Gastroesophageal sphincter (tissue), 4 donors: ENCODE measurements at regions not wholly inside any gene's neighbourhood (a gene's known extent, or its start where the extent isn't known, plus 50 kb on each side); places are given as distances from the start of the nearest gene placed in this dataset.
A peak's percentile ranks its signal among the peaks of the same experiment; 100 is the strongest.

ENCODE experiments used
- ATAC-seq: fragments of 150-250 bp; one replicate; pipeline ENCODE4 v1.9.1; 2016; ENCODE audit warnings: mild to moderate bottlenecking, moderate library complexity
- H3K27ac ChIP-seq, 4 donors: fragments of 200-600 bp; sonication (generic) in 3 of 4; 1 replicate in 3 of 4; 2 replicates in 1 of 4; pipeline ENCODE4 v1.5.1; 2016 to 2019
- H3K27me3 ChIP-seq: fragments of 200-600 bp; sonication (generic); one replicate; pipeline ENCODE4 v1.5.1; 2019
- H3K36me3 ChIP-seq, 2 donors: fragments of 200-600 bp; sonication (generic); one replicate each; pipeline ENCODE4 v1.5.1; 2019; ENCODE audit warnings: control low read depth in 1 of 2
- H3K4me1 ChIP-seq, 3 donors: fragments of 200-600 bp; sonication (generic); 1 replicate in 2 of 3; 2 replicates in 1 of 3; pipeline ENCODE4 v1.5.1; 2016 to 2019; ENCODE audit warnings: control low read depth in 2 of 3
- H3K4me3 ChIP-seq, 2 donors: fragments of 200-600 bp; sonication (generic); one replicate each; pipeline ENCODE4 v1.5.1; 2019; ENCODE audit warnings: mild to moderate bottlenecking in 1 of 2, moderate library complexity in 1 of 2
- H3K9me3 ChIP-seq, 3 donors: fragments of 200-600 bp; sonication (generic); one replicate each; pipeline ENCODE4 v1.5.1; 2017 to 2019; ENCODE audit warnings: control low read depth in 2 of 3
- CTCF ChIP-seq, 4 experiments: fragments of 200-600 bp in 2 of 4; fragments of 450-650 bp in 2 of 4; sonication (generic) in 1 of 4; IDR thresholded peaks; one replicate each; pipeline ENCODE4 v1.5.1; 2017 to 2019; ENCODE audit warnings: antibody characterized with exemption in 4 of 4, mild to moderate bottlenecking in 2 of 4, moderate library complexity in 2 of 4
- EP300 ChIP-seq: sonication (generic); formaldehyde crosslinking; IDR thresholded peaks from one replicate; pipeline ENCODE4 v1.6.1; 2017; ENCODE audit warnings: antibody characterized with exemption, mild to moderate bottlenecking
- POLR2A ChIP-seq, 2 donors: fragments of 450-650 bp; IDR thresholded peaks; one replicate each; pipeline ENCODE4 v1.6.1; 2017; ENCODE audit warnings: antibody characterized with exemption in 2 of 2, mild to moderate bottlenecking in 2 of 2, moderate library complexity in 1 of 2
- POLR2AphosphoS5 ChIP-seq: sonication (generic); formaldehyde crosslinking; IDR thresholded peaks from one replicate; pipeline ENCODE4 v1.6.1; 2017; ENCODE audit warnings: antibody characterized with exemption
- WGBS, 2 donors: methylation state at CpG; one replicate each; pipeline ENCODE4 v1.1.5; 2018; ENCODE audit warnings: low coverage in 1 of 2; 5-methylcytosine and 5-hydroxymethylcytosine counted together

- H3K4me3 ChIP-seq, result no peak overlapping the region
- H3K36me3 ChIP-seq, result no peaks in the 10 kb centered on the region
- TF ChIP-seq EP300, result no peak
- TF ChIP-seq CTCF (IDR thresholded peaks at IDR 0.05), result no peak
- TF ChIP-seq POLR2AphosphoS5, result no peak
- 90 to 96% methylated on average over 3 to 7 of the region's 7 CpGs for WGBS, 2 donors
- H3K4me1 ChIP-seq, result peaks cover 0 to 35% (median 10%) of the 10 kb centered on the region in 3 donors
- no peaks in the 10 kb centered on the region for H3K27me3 ChIP-seq
- no peaks in the 10 kb centered on the region for H3K9me3 ChIP-seq
- H3K27ac ChIP-seq, result no peak overlapping the region
- ATAC-seq, result no peak
Measured at GRCh38 chr2:74036010-74036409, 51.3 kb downstream of the TET3 start.

- ATAC-seq, result no peak
- Histone ChIP-seq H3K27ac (no peak overlapping the region), H3K4me1 (peaks cover 0 to 29% (median 10%) of the 10 kb centered on the region in 3 donors), H3K36me3 (no peaks in the 10 kb centered on the region), H3K27me3 (no peaks in the 10 kb centered on the region), H3K9me3 (no peaks in the 10 kb centered on the region), H3K4me3 (no peak overlapping the region)
- 77 to 82% methylated on average over 2 to 4 of the region's 4 CpGs for WGBS, 2 donors
- TF ChIP-seq EP300, result no peak
- no peak for TF ChIP-seq POLR2AphosphoS5
- no peak for TF ChIP-seq POLR2A (IDR thresholded peaks at IDR 0.05)
- no peak for TF ChIP-seq CTCF (IDR thresholded peaks at IDR 0.05)
Measured at GRCh38 chr2:74036450-74037195, 51.9 kb downstream of the TET3 start.

- TF ChIP-seq EP300 (no peak), CTCF (IDR thresholded peaks at IDR 0.05) (no peak), POLR2A (IDR thresholded peaks at IDR 0.05) (no peak), POLR2AphosphoS5 (no peak)
- peaks cover 0 to 22% (median 10%) of the 10 kb centered on the region in 3 donors for H3K4me1 ChIP-seq
- 67 to 80% methylated on average over 1 of the region's 1 CpG for WGBS, 2 donors
- no peak overlapping the region for H3K4me3 ChIP-seq
- ATAC-seq, result peak; percentile 65
- H3K27me3 ChIP-seq, result no peaks in the 10 kb centered on the region
- H3K9me3 ChIP-seq, result no peaks in the 10 kb centered on the region
- H3K27ac ChIP-seq, result no peak overlapping the region
- H3K36me3 ChIP-seq, result no peaks in the 10 kb centered on the region
Measured at GRCh38 chr2:74037379-74037860, 52.7 kb downstream of the TET3 start.

GRCh38 chr2:74039611-74040010 lies 54.9 kb downstream of the TET3 start:
- Histone ChIP-seq H3K27ac (no peak overlapping the region), H3K4me1 (peaks cover 0 to 19% (median 6%) of the 10 kb centered on the region in 3 donors), H3K27me3 (no peaks in the 10 kb centered on the region), H3K36me3 (no peaks in the 10 kb centered on the region), H3K4me3 (no peak overlapping the region), H3K9me3 (no peaks in the 10 kb centered on the region)
- no peak for ATAC-seq
- 77 to 100% methylated on average over 1 to 2 of the region's 2 CpGs for WGBS, 2 donors
- TF ChIP-seq POLR2A (IDR thresholded peaks at IDR 0.05) (no peak), POLR2AphosphoS5 (no peak), EP300 (no peak), CTCF (IDR thresholded peaks at IDR 0.05) (no peak)

GRCh38 chr2:74041182-74041581 lies 56.5 kb downstream of the TET3 start:
- peaks cover 0 to 19% (median 6%) of the 10 kb centered on the region in 3 donors for H3K4me1 ChIP-seq
- no peaks in the 10 kb centered on the region for H3K27me3 ChIP-seq
- H3K9me3 ChIP-seq, result no peaks in the 10 kb centered on the region
- no peak overlapping the region for H3K27ac ChIP-seq
- H3K36me3 ChIP-seq, result peaks cover 0 to 3% of the 10 kb centered on the region in 2 donors
- H3K4me3 ChIP-seq, result no peak overlapping the region
- 71% methylated on average over 1 of the region's 3 CpGs; no CpG with 5 or more reads in 1 of the 2 donors for WGBS, 2 donors
- ATAC-seq, result no peak
- no peak for TF ChIP-seq POLR2AphosphoS5
- no peak for TF ChIP-seq EP300
- no peak for TF ChIP-seq POLR2A (IDR thresholded peaks at IDR 0.05)
- no peak for TF ChIP-seq CTCF (IDR thresholded peaks at IDR 0.05)
